Esophagus squamous epithelium (tissue), 4 donors: ENCODE measurements at regions not wholly inside any gene's neighbourhood (a gene's known extent, or its start where the extent isn't known, plus 50 kb on each side); places are given as distances from the start of the nearest gene placed in this dataset.

Experiments used
- CTCF ChIP-seq, 6 experiments: fragments of 450-650 bp in 4 of 6; fragments of 200-600 bp in 2 of 6; sonication (generic) in 2 of 6; IDR thresholded peaks; one replicate each; pipeline ENCODE4 v1.5.1; 2016 to 2019; ENCODE audit warnings: antibody characterized with exemption in 6 of 6, mild to moderate bottlenecking in 4 of 6, moderate library complexity in 4 of 6
- POLR2A ChIP-seq, 4 donors: fragments of 450-650 bp; IDR thresholded peaks; one replicate each; pipeline ENCODE4 v1.6.1; 2017; ENCODE audit warnings: antibody characterized with exemption in 4 of 4, mild to moderate bottlenecking in 4 of 4, moderate library complexity in 3 of 4

- no peak for TF ChIP-seq CTCF (IDR thresholded peaks at IDR 0.05)
- no peak for TF ChIP-seq POLR2A (IDR thresholded peaks at IDR 0.05)
Measured at GRCh38 chr1:60262701-60263100, 189.1 kb upstream of the C1orf87 start.
